ENCODE measurements at regions not wholly inside any gene's neighbourhood (a gene's known extent, or its start where the extent isn't known, plus 50 kb on each side); places are given as distances from the start of the nearest gene placed in this dataset.

- intact Hi-C loops (cut with DNase I; ENCODE audit: low total_unique reads): no loop called here
- peaks cover 0 to 16% (median 6%) of the 10 kb centered on the region in 8 donors for H3K9me3 ChIP-seq
- no peak for DNase-seq
- no peaks in the 10 kb centered on the region for H3K27me3 ChIP-seq (replicated peaks in 1 of 7)
- H3K36me3 ChIP-seq: no peaks in the 10 kb centered on the region
- no peaks in the 10 kb centered on the region for H3K4me1 ChIP-seq
- no peak overlapping the region for H3K27ac ChIP-seq
- TF ChIP-seq POLR2AphosphoS5 (IDR thresholded peaks at IDR 0.05) (no peak), CTCF (IDR thresholded peaks at IDR 0.05 in 8 of 11, conservative IDR thresholded peaks at IDR 0.05 in 3 of 11) (no peak), POLR2A (IDR thresholded peaks at IDR 0.05) (no peak)
- H3K4me3 ChIP-seq: no peak overlapping the region
Observed at GRCh38 chr5:26740182-26740581, 298.2 kb downstream of the CDH9 start.

GRCh38 chr5:26737348-26738265 lies 300.8 kb downstream of the CDH9 start:
- Histone ChIP-seq H3K4me1 (no peaks in the 10 kb centered on the region), H3K27me3 (replicated peaks in 1 of 7) (no peaks in the 10 kb centered on the region), H3K9me3 (peaks cover 0 to 16% (median 9%) of the 10 kb centered on the region in 8 donors), H3K27ac (no peak overlapping the region), H3K4me3 (no peak overlapping the region), H3K36me3 (no peaks in the 10 kb centered on the region)
- intact Hi-C loops (cut with DNase I; ENCODE audit: low total_unique reads): no loop called here
- no peak for DNase-seq
- no peak for TF ChIP-seq POLR2A (IDR thresholded peaks at IDR 0.05)
- 58 to 77% (median 66%) methylated on average over 1 of the region's 1 CpG for WGBS, 5 donors

GRCh38 chr5:26727916-26728315 lies 310.5 kb downstream of the CDH9 start:
- no peak overlapping the region for H3K27ac ChIP-seq
- WGBS, 5 donors: 77 to 85% (median 82%) methylated on average over 3 of the region's 3 CpGs
- no peak overlapping the region for H3K4me3 ChIP-seq
- no peaks in the 10 kb centered on the region for H3K36me3 ChIP-seq
- H3K9me3 ChIP-seq: peaks cover 0 to 20% (median 2%) of the 10 kb centered on the region in 8 donors
- DNase-seq: no peak
- no peak for TF ChIP-seq CTCF (IDR thresholded peaks at IDR 0.05 in 8 of 11, conservative IDR thresholded peaks at IDR 0.05 in 3 of 11)
- no peak for TF ChIP-seq POLR2AphosphoS5 (IDR thresholded peaks at IDR 0.05)
- no peak for TF ChIP-seq POLR2A (IDR thresholded peaks at IDR 0.05)
- no peaks in the 10 kb centered on the region for H3K4me1 ChIP-seq
- intact Hi-C loops (cut with DNase I; ENCODE audit: low total_unique reads): no loop called here
- no peaks in the 10 kb centered on the region for H3K27me3 ChIP-seq (replicated peaks in 1 of 7)

GRCh38 chr5:26719803-26720202 lies 318.6 kb downstream of the CDH9 start:
- no peak overlapping the region for H3K4me3 ChIP-seq
- intact Hi-C loops (cut with DNase I; ENCODE audit: low total_unique reads): no loop called here
- no peak for TF ChIP-seq CTCF (IDR thresholded peaks at IDR 0.05 in 8 of 11, conservative IDR thresholded peaks at IDR 0.05 in 3 of 11)
- no peak for TF ChIP-seq POLR2A (IDR thresholded peaks at IDR 0.05)
- no peak for TF ChIP-seq POLR2AphosphoS5 (IDR thresholded peaks at IDR 0.05)

More at GRCh38 chr5:26719803-26720202, 318.6 kb downstream of the CDH9 start:
- Histone ChIP-seq H3K9me3 (peaks cover 0 to 21% (median 4%) of the 10 kb centered on the region in 8 donors), H3K27ac (no peak overlapping the region), H3K36me3 (no peaks in the 10 kb centered on the region), H3K27me3 (replicated peaks in 1 of 7) (no peaks in the 10 kb centered on the region), H3K4me1 (no peaks in the 10 kb centered on the region)
- DNase-seq: no peak

Measured in spleen (tissue), 11 donors.